Choroid plexus epithelial cell (primary cell): ENCODE measurements at regions not wholly inside any gene's neighbourhood (a gene's known extent, or its start where the extent isn't known, plus 50 kb on each side); places are given as distances from the start of the nearest gene placed in this dataset.

Experiments
- DNase-seq: peaks from one replicate; pipeline ENCODE4 v3.0.0-alpha.2; 2010; ENCODE audit warnings: low read depth
- H3K4me3 ChIP-seq: 2 replicates; pipeline ENCODE4 v1.5.1; 2011; ENCODE audit warnings: low read depth, mild to moderate bottlenecking, control low read depth, low read length, moderate library complexity
- TF ChIP-seq, protein P1 (sequence below): conservative IDR thresholded peaks from 2 replicates; pipeline ENCODE4 v1.5.1; 2011; ENCODE audit warnings: low read depth, mild to moderate bottlenecking, control low read depth, inconsistent platforms, low read length, moderate library complexity

DNA sequence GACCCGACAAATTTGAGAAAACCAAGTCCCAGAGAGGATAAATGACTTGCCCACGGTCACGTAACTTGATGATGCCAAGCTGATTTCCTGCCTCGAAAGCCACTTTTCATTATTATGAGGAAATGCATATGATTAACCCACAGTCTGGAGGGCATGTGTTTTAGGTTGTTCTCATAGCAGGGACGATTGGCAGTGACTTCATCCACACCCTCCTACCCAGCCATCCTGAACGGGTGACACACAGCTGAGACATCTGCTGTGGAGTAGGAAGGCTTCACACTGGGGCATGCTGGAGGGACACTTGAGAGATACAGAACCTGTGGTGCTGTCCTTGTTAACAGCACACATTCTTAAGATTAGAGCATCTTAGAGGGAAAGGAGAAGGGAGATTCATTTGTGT is 65.4 kb upstream of the WDFY2 start:
- TF ChIP-seq, protein P1, sequence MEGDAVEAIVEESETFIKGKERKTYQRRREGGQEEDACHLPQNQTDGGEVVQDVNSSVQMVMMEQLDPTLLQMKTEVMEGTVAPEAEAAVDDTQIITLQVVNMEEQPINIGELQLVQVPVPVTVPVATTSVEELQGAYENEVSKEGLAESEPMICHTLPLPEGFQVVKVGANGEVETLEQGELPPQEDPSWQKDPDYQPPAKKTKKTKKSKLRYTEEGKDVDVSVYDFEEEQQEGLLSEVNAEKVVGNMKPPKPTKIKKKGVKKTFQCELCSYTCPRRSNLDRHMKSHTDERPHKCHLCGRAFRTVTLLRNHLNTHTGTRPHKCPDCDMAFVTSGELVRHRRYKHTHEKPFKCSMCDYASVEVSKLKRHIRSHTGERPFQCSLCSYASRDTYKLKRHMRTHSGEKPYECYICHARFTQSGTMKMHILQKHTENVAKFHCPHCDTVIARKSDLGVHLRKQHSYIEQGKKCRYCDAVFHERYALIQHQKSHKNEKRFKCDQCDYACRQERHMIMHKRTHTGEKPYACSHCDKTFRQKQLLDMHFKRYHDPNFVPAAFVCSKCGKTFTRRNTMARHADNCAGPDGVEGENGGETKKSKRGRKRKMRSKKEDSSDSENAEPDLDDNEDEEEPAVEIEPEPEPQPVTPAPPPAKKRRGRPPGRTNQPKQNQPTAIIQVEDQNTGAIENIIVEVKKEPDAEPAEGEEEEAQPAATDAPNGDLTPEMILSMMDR, result no peak
- no peak for DNase-seq
- H3K4me3 ChIP-seq, result no peak overlapping the region

DNA sequence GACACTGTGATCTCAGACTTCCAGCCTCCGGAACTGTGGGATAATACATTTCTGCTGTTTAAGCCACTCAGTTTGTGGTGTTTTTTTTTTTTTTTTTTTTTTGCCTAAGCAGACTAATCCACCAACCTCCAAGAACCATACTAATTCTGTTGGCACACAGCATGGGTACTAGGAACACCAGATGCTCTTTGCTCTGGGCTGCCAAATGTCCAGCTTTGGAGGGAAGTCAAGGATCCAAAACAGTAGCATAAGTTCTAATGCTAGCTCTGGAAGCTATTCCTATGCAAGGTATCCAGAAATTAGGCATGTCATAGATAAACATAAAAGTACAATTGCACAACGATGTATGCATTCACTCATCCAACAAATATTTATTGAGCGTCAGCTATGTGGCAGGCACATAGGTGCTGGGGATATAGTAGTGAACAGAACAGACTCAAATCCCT is 64.5 kb upstream of the WDFY2 start:
- peak; percentile 54 for DNase-seq
- TF ChIP-seq, protein P1, result no peak
- no peak overlapping the region for H3K4me3 ChIP-seq

DNA sequence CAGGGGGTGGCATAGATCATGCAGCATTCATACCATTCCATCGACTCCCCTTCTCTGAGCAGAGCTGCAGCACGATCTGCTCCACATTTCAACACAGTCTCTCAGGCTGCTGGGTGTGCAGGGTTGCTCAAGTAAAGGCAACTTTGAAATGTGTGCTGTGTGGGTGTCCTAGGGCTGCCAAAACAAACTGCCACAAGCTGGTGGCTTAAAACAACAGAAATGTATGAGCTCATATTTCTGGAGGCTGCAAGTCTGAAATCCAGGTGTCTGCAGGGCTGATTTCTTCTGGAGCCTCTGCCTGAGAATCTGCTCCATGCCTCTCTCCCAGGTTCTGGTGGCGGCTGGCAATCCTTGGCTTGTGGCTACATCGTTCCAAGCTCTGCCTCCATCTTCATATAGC is 63.7 kb upstream of the WDFY2 start:
- H3K4me3 ChIP-seq, result no peak overlapping the region
- peak; percentile 72 for DNase-seq
- TF ChIP-seq, protein P1, result no peak

DNA sequence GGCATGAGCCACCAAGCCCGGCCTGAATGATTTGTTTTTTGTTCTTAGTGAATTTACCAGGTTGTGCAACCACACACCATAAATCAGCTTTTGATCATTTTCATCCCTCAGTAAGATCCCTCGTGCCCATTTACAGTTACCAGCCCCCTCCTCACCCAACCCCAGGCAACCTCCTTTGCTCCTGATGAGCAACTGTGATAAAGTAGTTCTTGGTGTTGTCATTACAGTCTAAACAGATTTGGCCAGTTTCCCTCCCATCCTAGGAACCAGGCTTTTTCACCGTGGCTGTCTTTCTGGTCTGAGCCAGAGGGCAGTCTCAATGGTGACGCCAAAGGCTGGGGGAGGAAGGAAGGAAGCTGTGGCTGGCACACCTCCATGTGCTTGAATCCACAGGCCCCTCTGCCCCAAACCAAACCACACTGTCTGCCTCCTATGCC is 61.2 kb upstream of the WDFY2 start:
- no peak overlapping the region for H3K4me3 ChIP-seq
- TF ChIP-seq, protein P1, result no peak
- peak; percentile 27 for DNase-seq

DNA sequence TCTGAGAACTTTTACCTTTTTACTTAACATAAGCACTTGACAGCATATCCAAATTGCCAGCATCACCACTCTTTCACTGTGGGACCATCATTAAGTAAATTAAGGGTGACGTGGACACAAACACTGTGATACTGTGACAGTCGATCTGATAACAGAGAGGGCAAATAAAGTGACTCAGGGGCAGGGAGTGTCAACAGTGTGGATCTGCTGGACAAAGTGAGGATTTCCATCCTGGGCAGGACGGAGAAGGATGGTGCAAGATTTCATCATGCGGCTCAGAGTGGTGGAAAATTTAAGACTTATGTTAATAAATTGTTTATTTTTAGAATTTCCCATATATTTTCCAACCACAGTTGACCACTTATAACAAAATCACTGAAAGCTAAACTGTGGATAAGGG is 60.0 kb upstream of the WDFY2 start:
- DNase-seq, result no peak
- H3K4me3 ChIP-seq, result no peak overlapping the region

DNA sequence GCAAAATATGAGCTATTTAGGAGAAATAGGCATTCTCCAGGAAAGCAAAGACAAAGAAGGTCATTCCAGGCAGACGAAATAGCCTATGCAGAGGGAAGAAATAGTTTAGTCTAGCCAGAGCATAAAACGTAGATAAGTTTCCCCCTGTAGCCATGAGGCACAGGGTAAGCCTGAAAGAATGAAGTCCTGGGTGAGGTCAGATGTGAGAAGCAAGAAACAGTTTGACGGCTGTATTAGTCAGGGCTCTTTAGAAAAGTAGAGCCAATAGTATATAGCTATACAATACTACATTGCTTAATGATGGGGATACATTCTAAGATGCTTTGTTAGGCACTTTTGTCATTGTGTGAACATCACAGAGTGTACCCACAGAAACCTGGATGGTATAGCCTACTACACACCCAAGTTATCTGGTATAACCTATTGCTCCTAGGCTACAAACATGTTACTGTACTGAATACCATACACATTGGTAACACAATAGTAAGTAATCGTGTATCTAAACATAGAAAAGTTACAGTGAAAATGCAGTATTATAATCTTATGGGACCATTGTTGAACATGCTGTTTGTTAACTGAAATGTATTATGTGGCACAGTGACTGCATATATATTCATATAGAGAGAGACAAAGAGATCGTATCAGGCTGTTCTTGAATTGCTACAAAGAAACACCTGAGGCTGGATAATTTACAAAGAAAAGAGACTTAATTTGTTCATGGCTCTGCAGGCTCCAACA is 59.3 kb upstream of the WDFY2 start:
- peak; percentile 55 for DNase-seq
- no peak overlapping the region for H3K4me3 ChIP-seq
- TF ChIP-seq, protein P1, result no peak

More for the DNA sequence above, 60.0 kb upstream of the WDFY2 start:
- TF ChIP-seq, protein P1, result no peak
